H1 (cell line): ENCODE measurements at regions not wholly inside any gene's neighbourhood (a gene's known extent, or its start where the extent isn't known, plus 50 kb on each side); places are given as distances from the start of the nearest gene placed in this dataset.

Experiments
- CTCF ChIA-PET: fragments of 300-600 bp; sonication (Branson Sonifier 250); formaldehyde crosslinking; loops from one replicate; lab custom pipeline; 2021; ENCODE audit not compliant: partially characterized antibody; lab: Charles Lee
- POLR2A ChIA-PET: fragments of 300-600 bp; sonication (Branson Sonifier 250); formaldehyde crosslinking; loops from one replicate; lab custom pipeline; 2021; ENCODE audit warnings: inconsistent platforms; ENCODE audit not compliant: partially characterized antibody; lab: Charles Lee
- DNase-seq, 2 experiments: peaks; one replicate each; pipeline versions ENCODE4 v3.0.0 to v3.0.0-alpha.2; 2010 to 2022; ENCODE audit warnings: low spot score in 2 of 2, low read depth in 1 of 2, mixed read lengths in 1 of 2
- FAIRE-seq: peaks from 2 replicates; lab custom pipeline; 2011; peaks lifted over from hg19 to GRCh38; lab: Jason Lieb, UNC
- H2AFZ ChIP-seq: 2 replicates; pipeline ENCODE4 v1.8.1; 2012; ENCODE audit warnings: low read length, inconsistent platforms
- H2AK5ac ChIP-seq: 2 replicates; pipeline ENCODE4 v1.6.1; 2013; ENCODE audit warnings: low read depth, low read length
- H2BK120ac ChIP-seq: replicated peaks from 2 replicates; pipeline ENCODE3; 2013; ENCODE audit warnings: low read depth, low read length, inconsistent platforms
- H2BK12ac ChIP-seq: 2 replicates; pipeline ENCODE4 v1.6.1; 2013; ENCODE audit warnings: low read depth, low read length
- H2BK15ac ChIP-seq: 2 replicates; pipeline ENCODE4 v1.6.1; 2013; ENCODE audit warnings: low read length
- H2BK20ac ChIP-seq: 2 replicates; pipeline ENCODE4 v1.6.1; 2013; ENCODE audit warnings: low read length
- H2BK5ac ChIP-seq: 2 replicates; pipeline ENCODE4 v1.6.1; 2013; ENCODE audit warnings: low read depth, low read length
- H3K14ac ChIP-seq: 2 replicates; pipeline ENCODE4 v1.6.1; 2013; ENCODE audit warnings: inconsistent platforms; ENCODE audit not compliant: insufficient read length
- H3K18ac ChIP-seq: 2 replicates; pipeline ENCODE4 v1.6.1; 2013; ENCODE audit warnings: low read length; ENCODE audit errors: extremely low read depth
- H3K23ac ChIP-seq: 2 replicates; pipeline ENCODE4 v1.6.1; 2013; ENCODE audit warnings: inconsistent platforms; ENCODE audit not compliant: insufficient read length
- H3K23me2 ChIP-seq: 2 replicates; pipeline ENCODE4 v1.6.1; 2013; ENCODE audit warnings: low read depth, low read length
- H3K27ac ChIP-seq: 2 replicates; pipeline ENCODE4 v1.6.1; 2011; ENCODE audit warnings: low read depth, low read length, inconsistent platforms
- H3K27me3 ChIP-seq, 4 experiments: replicated peaks in 1 of 4; 1 replicate in 1 of 4; 2 replicates in 3 of 4; pipeline versions ENCODE4 v1.6.1 to v1.8.1; 2011 to 2013; ENCODE audit warnings: low read length in 3 of 4, mild to moderate bottlenecking in 3 of 4, inconsistent platforms in 2 of 4, mixed read lengths in 2 of 4, moderate library complexity in 1 of 4; ENCODE audit not compliant: control insufficient read depth in 3 of 4, insufficient read depth in 3 of 4; ENCODE audit errors: extremely low read depth in 1 of 4
- H3K36me3 ChIP-seq, 4 experiments: 2 replicates each; pipeline versions ENCODE4 v1.6.1 to v1.8.1; 2011 to 2013; ENCODE audit warnings: mild to moderate bottlenecking in 4 of 4, low read length in 3 of 4, moderate library complexity in 2 of 4, control low read depth in 1 of 4, inconsistent platforms in 1 of 4; ENCODE audit not compliant: insufficient read depth in 4 of 4, control insufficient read depth in 2 of 4
- H3K4ac ChIP-seq: replicated peaks from 2 replicates; pipeline ENCODE3; 2013; ENCODE audit warnings: low read length, low read depth, mixed read lengths, inconsistent platforms; ENCODE audit not compliant: insufficient read length
- H3K4me1 ChIP-seq, 4 experiments: replicated peaks in 1 of 4; 1 replicate in 1 of 4; 2 replicates in 3 of 4; pipeline versions ENCODE4 v1.6.1 to v1.8.1; 2011 to 2013; ENCODE audit warnings: low read length in 3 of 4, inconsistent platforms in 2 of 4, mixed read lengths in 1 of 4; ENCODE audit not compliant: insufficient read depth in 4 of 4, control insufficient read depth in 3 of 4
- H3K4me2 ChIP-seq, 2 experiments: 2 replicates each; pipeline versions ENCODE4 v1.6.1 to v1.8.1; 2011 to 2013; ENCODE audit warnings: low read depth in 2 of 2, low read length in 2 of 2, control low read depth in 1 of 2, inconsistent platforms in 1 of 2, mild to moderate bottlenecking in 1 of 2; ENCODE audit not compliant: insufficient read depth in 1 of 2
- H3K4me3 ChIP-seq, 4 experiments: fragments of 200-600, 300-600 bp in 1 of 4; sonication (generic), shearing (Covaris generic), sonication (Bioruptor Twin) in 1 of 4; 2 replicates each; pipeline versions ENCODE4 v1.5.1 to v1.8.1; 2011 to 2016; ENCODE audit warnings: low read length in 4 of 4, low read depth in 3 of 4, control low read depth in 2 of 4, inconsistent platforms in 2 of 4, mild to moderate bottlenecking in 2 of 4, mixed read lengths in 1 of 4, moderate library complexity in 1 of 4; ENCODE audit not compliant: insufficient read depth in 2 of 4; ENCODE audit errors: extremely low read depth in 1 of 4
- H3K56ac ChIP-seq: replicated peaks from 2 replicates; pipeline ENCODE3; 2013; ENCODE audit warnings: low read depth, mild to moderate bottlenecking, mixed read lengths, low read length, inconsistent platforms; ENCODE audit not compliant: insufficient read length
- H3K79me1 ChIP-seq: 2 replicates; pipeline ENCODE4 v1.6.1; 2013; ENCODE audit warnings: low read depth, low read length, control low read depth
- H3K79me2 ChIP-seq, 2 experiments: 2 replicates each; pipeline versions ENCODE4 v1.6.1 to v1.8.1; 2012 to 2013; ENCODE audit warnings: low read length in 2 of 2, mild to moderate bottlenecking in 2 of 2, inconsistent platforms in 1 of 2; ENCODE audit not compliant: insufficient read depth in 2 of 2, control insufficient read depth in 1 of 2
- H3K9ac ChIP-seq, 4 experiments: replicated peaks in 1 of 4; 1 replicate in 1 of 4; 2 replicates in 3 of 4; pipeline versions ENCODE4 v1.6.1 to v1.8.1; 2011 to 2013; ENCODE audit warnings: low read depth in 3 of 4, low read length in 3 of 4, control low read depth in 2 of 4, mild to moderate bottlenecking in 2 of 4, moderate library complexity in 2 of 4, inconsistent platforms in 1 of 4; ENCODE audit errors: extremely low read depth in 1 of 4
- H3K9me3 ChIP-seq, 2 experiments: 2 replicates each; pipeline versions ENCODE4 v1.6.1 to v1.8.1; 2012 to 2013; ENCODE audit warnings: mild to moderate bottlenecking in 2 of 2, moderate library complexity in 2 of 2, control low read depth in 1 of 2, inconsistent platforms in 1 of 2, low read depth in 1 of 2, low read length in 1 of 2, mixed read lengths in 1 of 2; ENCODE audit not compliant: insufficient read depth in 2 of 2
- H4K20me1 ChIP-seq, 2 experiments: replicated peaks in 1 of 2; 2 replicates each; pipeline versions ENCODE3 to v1.8.1; 2011 to 2013; ENCODE audit warnings: inconsistent platforms in 2 of 2, low read length in 2 of 2, mild to moderate bottlenecking in 1 of 2; ENCODE audit not compliant: insufficient read depth in 2 of 2, control insufficient read depth in 1 of 2
- H4K5ac ChIP-seq: 2 replicates; pipeline ENCODE4 v1.6.1; 2013; ENCODE audit warnings: low read length, low read depth, mixed read lengths, inconsistent platforms; ENCODE audit not compliant: insufficient read length
- H4K8ac ChIP-seq: 2 replicates; pipeline ENCODE4 v1.8.0; 2013; ENCODE audit warnings: mild to moderate bottlenecking, moderate library complexity, low read length, inconsistent platforms; ENCODE audit not compliant: insufficient read depth; ENCODE audit errors: extremely low read depth
- H4K91ac ChIP-seq: replicated peaks from 2 replicates; pipeline ENCODE3; 2013; ENCODE audit warnings: low read length, mixed read lengths, inconsistent platforms; ENCODE audit not compliant: insufficient read length
- BACH1 ChIP-seq: IDR thresholded peaks from 2 replicates; pipeline ENCODE4 v1.6.1; 2012; ENCODE audit warnings: low read length, improper control_type of control experiment
- CBX5 ChIP-seq: fragments of 300-800, 300-1000 bp; sonication (generic); IDR thresholded peaks from 2 replicates; pipeline ENCODE4 v1.7.1; 2016; ENCODE audit warnings: antibody characterized with exemption, low read length, low read depth
- CHD1 ChIP-seq: IDR thresholded peaks from 2 replicates; pipeline ENCODE4 v1.6.1; 2012; ENCODE audit warnings: low read depth, low read length, improper control_type of control experiment
- CREB1 ChIP-seq: IDR thresholded peaks from 2 replicates; pipeline ENCODE4 v1.6.1; 2012; ENCODE audit warnings: inconsistent platforms
- HDAC2 ChIP-seq, 2 experiments: fragments of 300-600 bp in 1 of 2; sonication (generic) in 1 of 2; IDR thresholded peaks; 2 replicates each; pipeline ENCODE4 v1.6.1; 2011 to 2012; ENCODE audit warnings: low read depth in 2 of 2, low read length in 2 of 2, mild to moderate bottlenecking in 2 of 2, moderate library complexity in 2 of 2, borderline replicate concordance in 1 of 2, inconsistent platforms in 1 of 2
- MAFK ChIP-seq: IDR thresholded peaks from 2 replicates; pipeline ENCODE4 v1.6.1; 2012; ENCODE audit warnings: low read depth, mild to moderate bottlenecking, improper control_type of control experiment, low read length
- SIN3A ChIP-seq, 2 experiments: IDR thresholded peaks in 1 of 2; conservative IDR thresholded peaks in 1 of 2; 2 replicates each; pipeline ENCODE4 v1.6.1; 2011 to 2012; ENCODE audit warnings: low read length in 2 of 2, improper control_type of control experiment in 1 of 2, low read depth in 1 of 2, mild to moderate bottlenecking in 1 of 2
- SIX5 ChIP-seq: IDR thresholded peaks from 2 replicates; pipeline ENCODE4 v1.6.1; 2011; ENCODE audit warnings: mild to moderate bottlenecking, low read depth, low read length
- TCF12 ChIP-seq: IDR thresholded peaks from 2 replicates; pipeline ENCODE4 v1.6.1; 2011; ENCODE audit warnings: low read depth, mild to moderate bottlenecking, low read length
- USF2 ChIP-seq: IDR thresholded peaks from 2 replicates; pipeline ENCODE4 v1.6.1; 2011; ENCODE audit warnings: low read length, improper control_type of control experiment
- YY1 ChIP-seq: IDR thresholded peaks from 2 replicates; pipeline ENCODE4 v1.6.1; 2011; ENCODE audit warnings: low read depth, mild to moderate bottlenecking, low read length
- WGBS, 2 experiments: shearing (Covaris generic) in 1 of 2; methylation state at CpG; one replicate each; pipeline versions ENCODE4 v1.1.6 to v1.1.7; 2013 to 2015; ENCODE audit warnings: low lambda C conversion rate in 2 of 2, mixed read lengths in 2 of 2, inconsistent platforms in 1 of 2, low coverage in 1 of 2, missing lambda C conversion rate in 1 of 2; ENCODE audit not compliant: insufficient replicate concordance in 2 of 2, insufficient coverage in 1 of 2, insufficient read length in 1 of 2; ENCODE audit errors: extremely low coverage in 1 of 2, missing lambda C conversion rate in 1 of 2; 5-methylcytosine and 5-hydroxymethylcytosine counted together

- Histone ChIP-seq H4K20me1 (no peaks in the 10 kb centered on the region), H3K56ac (no peak overlapping the region), H2BK12ac (no peak overlapping the region), H3K4me3 (no peak overlapping the region), H4K91ac (no peak overlapping the region), H3K23ac (no peak overlapping the region), H3K14ac (no peak overlapping the region), H2BK15ac (no peak overlapping the region), H2BK20ac (no peak overlapping the region), H3K27me3 (no peaks in the 10 kb centered on the region), H3K79me1 (no peaks in the 10 kb centered on the region), H3K23me2 (no peaks in the 10 kb centered on the region), H2BK120ac (no peak overlapping the region), H3K36me3 (no peaks in the 10 kb centered on the region), H2BK5ac (no peak overlapping the region), H3K27ac (no peak overlapping the region), H3K4me2 (no peak overlapping the region), H3K9ac (no peak overlapping the region), H2AK5ac (no peak overlapping the region), H4K8ac (no peak overlapping the region), H2AFZ (no peak overlapping the region), H3K4me1 (no peaks in the 10 kb centered on the region), H3K9me3 (peaks cover 0 to 3% of the 10 kb centered on the region in 2 experiments; a peak in 1 of 4 replicates), H4K5ac (no peak overlapping the region), H3K18ac (no peak overlapping the region), H3K79me2 (no peaks in the 10 kb centered on the region), H3K4ac (no peak overlapping the region)
- POLR2A ChIA-PET, result no interaction called here
- DNase-seq (no peak), FAIRE-seq (no peak)
- 96% methylated on average over 1 of the region's 1 CpG; no CpG with 5 or more reads in 1 of the 2 experiments for WGBS, 2 experiments
- TF ChIP-seq BACH1 (no peak), CHD1 (no peak), SIN3A (conservative IDR thresholded peaks at IDR 0.05 in 1 of 2, IDR thresholded peaks at IDR 0.05 in 1 of 2; ENCODE audit: low read depth in 1 of 2, low read length in 2 of 2) (no peak), YY1 (no peak), USF2 (no peak), HDAC2 (IDR thresholded peaks at IDR 0.05; ENCODE audit: borderline replicate concordance in 1 of 2, low read depth in 2 of 2, low read length in 2 of 2) (no peak), CREB1 (no peak), SIX5 (no peak), CBX5 (no peak), MAFK (no peak), TCF12 (no peak)
- CTCF ChIA-PET, result no interaction called here
Observed at GRCh38 chr13:80663788-80664187, 322.9 kb upstream of the SPRY2 start.
